Stimulated activated CD4-positive, alpha-beta T cell treated with anti-CD3 and anti-CD28 coated beads, Interleukin-2, amount 100 ng/mL, for 48 hours (primary cell): ENCODE measurements at regions not wholly inside any gene's neighbourhood (a gene's known extent, or its start where the extent isn't known, plus 50 kb on each side); places are given as distances from the start of the nearest gene placed in this dataset.
"Not testable (repeated sequence)": the region's sequence is repeated elsewhere in the genome, so short reads cannot be mapped to it uniquely, and the experiment has no call there.

Source experiments
- DNase-seq, 2 donors: peaks; one replicate each; pipeline ENCODE4 v3.0.0-alpha.2; 2020

GRCh38 chr15:45812200-45812599 is 177.4 kb downstream of the SQOR start:
- DNase-seq: no peak

- not testable (repeated sequence) for DNase-seq
Observed at GRCh38 chr15:45817578-45817977, 182.7 kb downstream of the SQOR start.

GRCh38 chr15:45821390-45821789 is 186.6 kb downstream of the SQOR start:
- no peak for DNase-seq

- not testable (repeated sequence) for DNase-seq
Observed at GRCh38 chr15:45822968-45823367, 188.1 kb downstream of the SQOR start.

- DNase-seq: no peak
Observed at GRCh38 chr15:45827275-45827674, 192.4 kb downstream of the SQOR start.

- no peak for DNase-seq
Observed at GRCh38 chr15:45827766-45828165, 192.9 kb downstream of the SQOR start.

- no peak for DNase-seq
Observed at GRCh38 chr15:45829336-45830153, 194.7 kb downstream of the SQOR start.

- DNase-seq: no peak
Observed at GRCh38 chr15:45831787-45832186, 197.0 kb downstream of the SQOR start.

GRCh38 chr15:45834622-45835021 is 199.8 kb downstream of the SQOR start:
- DNase-seq: no peak

- DNase-seq: no peak
Observed at GRCh38 chr15:45842151-45842550, 207.3 kb downstream of the SQOR start.

- no peak for DNase-seq
Observed at GRCh38 chr15:45847645-45848044, 212.8 kb downstream of the SQOR start.

GRCh38 chr15:45849136-45849535 is 214.3 kb downstream of the SQOR start:
- no peak for DNase-seq

GRCh38 chr15:45854455-45855202 is 219.8 kb downstream of the SQOR start:
- no peak for DNase-seq

GRCh38 chr15:45855210-45855906 is 220.5 kb downstream of the SQOR start:
- DNase-seq: no peak

- no peak for DNase-seq
Observed at GRCh38 chr15:45855907-45856579, 221.2 kb downstream of the SQOR start.

GRCh38 chr15:45857291-45857690 is 222.5 kb downstream of the SQOR start:
- DNase-seq: no peak

- DNase-seq: no peak
Observed at GRCh38 chr15:45858491-45858890, 223.7 kb downstream of the SQOR start.

GRCh38 chr15:45862034-45862433 is 227.2 kb downstream of the SQOR start:
- DNase-seq: no peak

- DNase-seq: no peak
Observed at GRCh38 chr15:45863881-45864580, 229.2 kb downstream of the SQOR start.

GRCh38 chr15:45866616-45867015 is 231.8 kb downstream of the SQOR start:
- no peak for DNase-seq

- DNase-seq: no peak
Observed at GRCh38 chr15:45867281-45867680, 232.5 kb downstream of the SQOR start.

- no peak for DNase-seq
Observed at GRCh38 chr15:45868109-45868691, 233.4 kb downstream of the SQOR start.
